GM23338 (cell line): ENCODE measurements at regions not wholly inside any gene's neighbourhood (a gene's known extent, or its start where the extent isn't known, plus 50 kb on each side); places are given as distances from the start of the nearest gene placed in this dataset.
"Not testable (repeated sequence)": the region's sequence is repeated elsewhere in the genome, so short reads cannot be mapped to it uniquely, and the experiment has no call there.

Experiments
- CREB1 ChIP-seq: fragments of 250-450 bp; sonication (Bioruptor Pico); IDR thresholded peaks from 2 replicates; pipeline ENCODE4 v1.5.0; 2020; ENCODE audit warnings: low read depth, mild to moderate bottlenecking, moderate library complexity
- CTCF ChIP-seq, 2 experiments: fragments of 200-600 bp in 1 of 2; sonication (generic) in 1 of 2; conservative IDR thresholded peaks; 2 replicates each; pipeline versions ENCODE4 v1.5.1 to v1.6.1; 2016 to 2017; ENCODE audit warnings: antibody characterized with exemption in 2 of 2, low read depth in 2 of 2, mild to moderate bottlenecking in 2 of 2, moderate library complexity in 1 of 2
- EZH2 ChIP-seq: fragments of 200-600 bp; sonication (generic); IDR thresholded peaks from one replicate; pipeline ENCODE4 v1.8.0; 2017; ENCODE audit warnings: antibody characterized with exemption, mild to moderate bottlenecking, low read depth; ENCODE audit not compliant: unreplicated experiment
- EZH2phosphoT487 ChIP-seq: fragments of 200-600 bp; sonication (generic); IDR thresholded peaks from one replicate; pipeline ENCODE4 v1.8.1; 2018; ENCODE audit warnings: antibody characterized with exemption; ENCODE audit not compliant: unreplicated experiment
- JUNB ChIP-seq: IDR thresholded peaks from one replicate; pipeline ENCODE4 v1.6.1; 2016; ENCODE audit warnings: antibody characterized with exemption; ENCODE audit not compliant: unreplicated experiment
- POLR2AphosphoS5 ChIP-seq: IDR thresholded peaks from 2 replicates; pipeline ENCODE4 v1.6.1; 2016; ENCODE audit warnings: antibody characterized with exemption, low read depth
- STAT1 ChIP-seq: IDR thresholded peaks from one replicate; pipeline ENCODE4 v1.6.1; 2016; ENCODE audit warnings: antibody characterized with exemption; ENCODE audit not compliant: unreplicated experiment
- TF ChIP-seq, protein P1 (sequence below): IDR thresholded peaks from one replicate; pipeline ENCODE4 v1.6.1; 2018; ENCODE audit warnings: antibody characterized with exemption; ENCODE audit not compliant: unreplicated experiment
- TF ChIP-seq, protein P2 (sequence below): IDR thresholded peaks from 2 replicates; pipeline ENCODE4 v1.6.1; 2016; ENCODE audit warnings: antibody characterized with exemption

DNA sequence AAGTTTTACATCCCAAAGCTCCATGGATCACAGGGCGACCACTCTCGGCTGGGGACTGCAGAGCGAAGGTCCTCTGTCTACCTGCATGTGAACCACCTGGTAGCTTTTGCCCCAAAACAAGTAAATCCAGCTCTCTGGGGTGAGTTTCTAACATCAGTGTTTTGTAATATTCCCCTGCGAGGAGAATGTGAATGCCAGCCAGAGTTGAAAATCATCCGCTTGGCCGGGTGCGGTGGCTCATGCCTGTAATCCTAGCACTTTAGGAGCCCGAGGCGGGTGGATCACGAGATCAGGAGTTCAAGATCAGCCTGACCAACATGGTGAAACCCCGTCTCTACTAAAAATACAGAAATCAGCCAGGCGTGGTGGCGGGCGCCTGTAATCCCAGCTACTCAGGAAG lies 89.9 kb upstream of the SEC14L1 start:
- not testable (repeated sequence) for TF ChIP-seq CTCF (conservative IDR thresholded peaks at IDR 0.05; ENCODE audit: low read depth in 2 of 2); JUNB; POLR2AphosphoS5; EZH2; STAT1; EZH2phosphoT487; CREB1 (CRISPR knock-in tag)
- TF ChIP-seq, protein P1, sequence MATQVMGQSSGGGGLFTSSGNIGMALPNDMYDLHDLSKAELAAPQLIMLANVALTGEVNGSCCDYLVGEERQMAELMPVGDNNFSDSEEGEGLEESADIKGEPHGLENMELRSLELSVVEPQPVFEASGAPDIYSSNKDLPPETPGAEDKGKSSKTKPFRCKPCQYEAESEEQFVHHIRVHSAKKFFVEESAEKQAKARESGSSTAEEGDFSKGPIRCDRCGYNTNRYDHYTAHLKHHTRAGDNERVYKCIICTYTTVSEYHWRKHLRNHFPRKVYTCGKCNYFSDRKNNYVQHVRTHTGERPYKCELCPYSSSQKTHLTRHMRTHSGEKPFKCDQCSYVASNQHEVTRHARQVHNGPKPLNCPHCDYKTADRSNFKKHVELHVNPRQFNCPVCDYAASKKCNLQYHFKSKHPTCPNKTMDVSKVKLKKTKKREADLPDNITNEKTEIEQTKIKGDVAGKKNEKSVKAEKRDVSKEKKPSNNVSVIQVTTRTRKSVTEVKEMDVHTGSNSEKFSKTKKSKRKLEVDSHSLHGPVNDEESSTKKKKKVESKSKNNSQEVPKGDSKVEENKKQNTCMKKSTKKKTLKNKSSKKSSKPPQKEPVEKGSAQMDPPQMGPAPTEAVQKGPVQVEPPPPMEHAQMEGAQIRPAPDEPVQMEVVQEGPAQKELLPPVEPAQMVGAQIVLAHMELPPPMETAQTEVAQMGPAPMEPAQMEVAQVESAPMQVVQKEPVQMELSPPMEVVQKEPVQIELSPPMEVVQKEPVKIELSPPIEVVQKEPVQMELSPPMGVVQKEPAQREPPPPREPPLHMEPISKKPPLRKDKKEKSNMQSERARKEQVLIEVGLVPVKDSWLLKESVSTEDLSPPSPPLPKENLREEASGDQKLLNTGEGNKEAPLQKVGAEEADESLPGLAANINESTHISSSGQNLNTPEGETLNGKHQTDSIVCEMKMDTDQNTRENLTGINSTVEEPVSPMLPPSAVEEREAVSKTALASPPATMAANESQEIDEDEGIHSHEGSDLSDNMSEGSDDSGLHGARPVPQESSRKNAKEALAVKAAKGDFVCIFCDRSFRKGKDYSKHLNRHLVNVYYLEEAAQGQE: not testable (repeated sequence)
- TF ChIP-seq, protein P2, sequence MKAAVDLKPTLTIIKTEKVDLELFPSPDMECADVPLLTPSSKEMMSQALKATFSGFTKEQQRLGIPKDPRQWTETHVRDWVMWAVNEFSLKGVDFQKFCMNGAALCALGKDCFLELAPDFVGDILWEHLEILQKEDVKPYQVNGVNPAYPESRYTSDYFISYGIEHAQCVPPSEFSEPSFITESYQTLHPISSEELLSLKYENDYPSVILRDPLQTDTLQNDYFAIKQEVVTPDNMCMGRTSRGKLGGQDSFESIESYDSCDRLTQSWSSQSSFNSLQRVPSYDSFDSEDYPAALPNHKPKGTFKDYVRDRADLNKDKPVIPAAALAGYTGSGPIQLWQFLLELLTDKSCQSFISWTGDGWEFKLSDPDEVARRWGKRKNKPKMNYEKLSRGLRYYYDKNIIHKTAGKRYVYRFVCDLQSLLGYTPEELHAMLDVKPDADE: not testable (repeated sequence)
